AG04449 (cell line): ENCODE measurements at regions not wholly inside any gene's neighbourhood (a gene's known extent, or its start where the extent isn't known, plus 50 kb on each side); places are given as distances from the start of the nearest gene placed in this dataset.

Experiments used
- CTCF ChIA-PET: fragments of 350-600 bp; formaldehyde crosslinking; extraction: SDS; loops from one replicate; lab custom pipeline; 2021; ENCODE audit warnings: antibody characterized with exemption; lab: Yijun Ruan, JAX
- POLR2A ChIA-PET: fragments of 400-600, 350-600 bp; formaldehyde crosslinking; extraction: SDS; loops from one replicate; lab custom pipeline; 2020; ENCODE audit warnings: antibody characterized with exemption, inconsistent platforms; lab: Yijun Ruan, JAX
- DNase-seq: peaks from one replicate; pipeline ENCODE4 v3.0.0-alpha.2; 2010; ENCODE audit warnings: low read depth, low spot score
- H3K4me3 ChIP-seq: 2 replicates; pipeline ENCODE4 v1.5.1; 2011; ENCODE audit warnings: low read depth, mild to moderate bottlenecking, control low read depth, low read length
- CTCF ChIP-seq: IDR thresholded peaks from one replicate; pipeline ENCODE4 v1.5.1; 2011; ENCODE audit warnings: mild to moderate bottlenecking, moderate library complexity, low read length, control low read depth, inconsistent platforms; ENCODE audit not compliant: insufficient read depth; ENCODE audit errors: missing control alignments

DNA sequence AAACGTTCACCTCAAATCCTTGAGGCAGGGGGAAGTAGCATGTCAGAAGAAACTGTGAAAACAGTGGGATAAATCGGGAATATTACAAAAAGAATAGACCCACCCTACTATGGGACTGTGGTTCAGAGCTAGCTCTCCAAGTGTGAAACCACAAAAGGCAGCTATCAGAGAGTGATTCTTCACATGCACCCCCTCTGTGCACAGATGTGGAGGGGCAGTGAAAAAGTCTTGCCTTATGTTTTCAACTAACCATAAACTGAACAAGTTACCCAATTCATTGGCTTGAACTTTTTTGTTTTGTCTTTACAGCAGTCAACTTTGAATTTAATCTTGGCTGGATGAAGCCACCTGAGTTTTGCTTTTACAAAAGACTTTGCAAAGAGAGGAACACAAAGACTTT, 98.8 kb upstream of the NR4A3 start:
- no peak for TF ChIP-seq CTCF
- POLR2A ChIA-PET: no interaction called here
- H3K4me3 ChIP-seq: no peak overlapping the region
- DNase-seq: no peak
- CTCF ChIA-PET: no interaction called here

GRCh38 chr9:99724640-99725039, 97.0 kb upstream of the NR4A3 start:
- CTCF ChIA-PET: interaction anchor here (0.9 kb wide), 1 partner anchor 9 kb away, joined by 3 read pairs; no protein-coding TSS in a partner anchor
- no peak for DNase-seq
- POLR2A ChIA-PET: no interaction called here
- TF ChIP-seq CTCF: no peak
- no peak overlapping the region for H3K4me3 ChIP-seq

- no peak for DNase-seq
- no peak for TF ChIP-seq CTCF
- CTCF ChIA-PET: no interaction called here
- no peak overlapping the region for H3K4me3 ChIP-seq
- POLR2A ChIA-PET: no interaction called here
These were observed 95.8 kb upstream of the NR4A3 start for GRCh38 chr9:99725852-99726251.

DNA sequence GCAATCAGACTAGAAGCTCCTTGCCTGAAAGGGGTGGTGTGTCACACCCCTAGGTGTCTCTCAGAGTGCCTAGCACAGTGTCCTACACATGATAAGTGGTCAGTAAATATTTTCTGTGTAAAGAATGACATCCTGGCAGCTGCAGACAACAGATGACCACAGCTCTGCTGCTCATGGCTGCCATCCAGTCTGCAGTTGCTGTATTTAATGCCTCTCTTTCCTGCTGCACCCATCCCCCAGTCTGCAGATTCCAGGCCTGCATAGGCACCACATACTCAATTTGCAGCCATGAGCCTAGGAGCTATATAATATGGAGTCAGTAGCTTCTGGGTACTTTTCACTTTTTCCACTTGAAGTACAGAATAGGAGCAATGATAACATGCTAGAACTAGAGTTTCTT, 94.9 kb upstream of the NR4A3 start:
- ChIA-PET CTCF (no interaction called here), POLR2A (no interaction called here)
- H3K4me3 ChIP-seq: no peak overlapping the region
- TF ChIP-seq CTCF: no peak
- no peak for DNase-seq

DNA sequence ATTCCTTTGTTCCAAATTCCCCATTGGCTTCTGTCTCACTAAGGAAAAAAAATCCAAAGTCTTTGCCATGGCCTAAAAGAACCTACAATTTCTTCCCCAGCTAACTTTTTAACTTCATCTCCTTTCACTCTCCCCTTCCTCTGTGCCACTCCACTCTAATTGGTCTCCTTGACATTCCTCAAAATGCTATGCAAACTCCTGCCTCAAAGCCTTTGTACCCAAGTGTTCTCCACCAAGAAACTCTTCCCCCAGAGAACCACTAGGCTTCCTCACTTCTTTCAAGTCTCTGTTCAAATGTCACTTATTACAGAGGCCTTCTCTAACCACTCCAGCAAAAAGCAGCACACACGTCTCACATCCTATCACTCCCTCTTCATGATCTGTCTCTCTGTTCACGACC, 91.6 kb upstream of the NR4A3 start:
- H3K4me3 ChIP-seq: no peak overlapping the region
- POLR2A ChIA-PET: no interaction called here
- no peak for TF ChIP-seq CTCF
- DNase-seq: no peak
- CTCF ChIA-PET: no interaction called here

DNA sequence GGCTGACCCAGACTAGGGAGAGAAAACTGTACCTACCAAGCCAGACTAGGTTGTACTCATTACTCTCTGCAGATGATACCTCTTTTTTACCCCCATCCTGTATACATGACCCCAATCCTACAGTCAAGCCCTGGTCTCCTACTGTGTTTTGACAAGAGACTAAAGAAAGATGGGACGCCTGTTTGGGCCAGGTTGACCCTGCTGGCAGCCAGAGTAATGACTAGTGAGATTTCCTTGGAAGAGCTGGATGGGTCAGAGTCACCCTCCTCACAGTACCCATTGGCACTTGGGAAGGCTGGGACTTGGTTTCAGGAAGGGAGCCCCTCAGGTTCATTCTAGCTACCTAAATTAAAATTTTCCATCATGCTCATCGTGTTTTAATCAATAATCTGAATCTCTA, 89.7 kb upstream of the NR4A3 start:
- DNase-seq: no peak
- POLR2A ChIA-PET: no interaction called here
- no peak overlapping the region for H3K4me3 ChIP-seq

More for the DNA sequence above, 89.7 kb upstream of the NR4A3 start:
- TF ChIP-seq CTCF: no peak
- CTCF ChIA-PET: no interaction called here
